ENCODE measurements at regions not wholly inside any gene's neighbourhood (a gene's known extent, or its start where the extent isn't known, plus 50 kb on each side); places are given as distances from the start of the nearest gene placed in this dataset.

DNA sequence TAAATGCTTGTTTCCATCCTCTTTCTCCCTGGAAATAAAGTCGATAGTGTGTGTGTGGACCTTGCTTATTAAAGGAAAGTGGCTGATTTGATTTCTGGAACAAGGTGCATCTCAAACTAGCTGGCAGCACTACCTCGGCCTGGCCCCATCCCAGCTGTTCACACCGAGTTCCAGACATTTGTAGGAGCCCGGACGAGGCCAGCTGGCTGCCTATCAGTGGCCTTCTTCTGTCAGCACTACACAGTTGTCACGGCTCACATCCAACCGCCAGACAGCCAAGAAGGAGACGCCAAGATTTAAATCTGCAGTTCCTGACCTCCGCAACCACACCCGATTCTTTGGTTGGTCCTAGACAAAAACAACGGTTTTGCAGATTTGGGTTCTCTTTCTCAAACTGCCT, 63.6 kb downstream of the PALM2AKAP2 start:
- TF ChIP-seq CTCF (conservative IDR thresholded peaks at IDR 0.05) (no peak), ZFX (IDR thresholded peaks at IDR 0.05) (no peak)
